ENCODE measurements at regions not wholly inside any gene's neighbourhood (a gene's known extent, or its start where the extent isn't known, plus 50 kb on each side); places are given as distances from the start of the nearest gene placed in this dataset.

DNA sequence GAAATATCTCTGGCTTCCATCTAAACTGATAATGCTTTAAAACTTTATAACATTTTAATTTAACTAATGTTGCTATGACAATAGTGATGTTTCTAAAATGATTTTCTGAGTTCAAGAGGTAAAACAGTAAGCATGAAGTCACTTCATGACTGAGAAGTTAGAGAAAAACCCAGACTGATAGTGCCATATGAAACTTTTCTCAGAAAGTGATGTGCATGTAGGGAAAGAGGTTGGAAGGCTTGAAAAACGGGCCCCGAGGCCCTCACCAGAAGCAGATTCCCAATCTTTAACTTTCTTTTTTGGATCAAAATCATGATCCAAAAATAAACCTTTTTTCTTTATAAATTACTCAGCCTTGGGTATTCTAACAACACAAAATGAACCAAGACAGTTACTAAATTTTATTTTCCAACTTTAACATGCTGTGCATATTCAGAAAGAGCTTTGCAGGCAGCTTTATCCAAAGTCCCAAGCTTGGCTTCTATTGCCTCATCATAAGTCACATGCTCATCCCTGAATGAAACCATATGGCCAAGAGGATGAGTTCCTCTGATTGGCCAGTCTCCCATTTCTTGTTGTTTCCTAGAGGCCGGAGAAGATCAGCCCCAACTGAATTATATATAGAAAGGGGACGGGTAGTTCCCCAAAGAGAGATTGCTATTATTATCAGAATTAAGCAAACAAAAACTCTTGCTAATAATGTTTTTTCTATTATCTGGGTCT, 357.6 kb upstream of the SALL1 start:
- POLR2A ChIA-PET (ENCODE audit: partially characterized antibody), result no interaction called here
- H3K4me1 ChIP-seq (ENCODE audit: insufficient read depth, low read length), result no peaks in the 10 kb centered on the region
- H3K36me3 ChIP-seq (ENCODE audit: insufficient read depth, low read length), result no peaks in the 10 kb centered on the region
- no peaks in the 10 kb centered on the region for H3K4me1 Mint-ChIP-seq
- no peak overlapping the region for H3K27ac ChIP-seq (ENCODE audit: low read depth, low read length)
- CTCF ChIA-PET (ENCODE audit: partially characterized antibody), result interaction anchor here (0.6 kb wide), 1 partner anchor 13 kb away, joined by 3 read pairs; no protein-coding TSS in a partner anchor
- DNase-seq, result no peak
- H3K27me3 ChIP-seq (ENCODE audit: insufficient read depth, low read length), result no peaks in the 10 kb centered on the region
- no peaks in the 10 kb centered on the region for H3K36me3 Mint-ChIP-seq
- no peaks in the 10 kb centered on the region for H3K27me3 Mint-ChIP-seq
- H3K27ac Mint-ChIP-seq, result no peak overlapping the region
- intact Hi-C loops (cut with micrococcal nuclease), result no loop called here
- peaks cover 4 to 34% (median 10%) of the 10 kb centered on the region in 8 donors for H3K9me3 Mint-ChIP-seq
- no peak overlapping the region for H3K4me3 ChIP-seq (ENCODE audit: low read length in 2 of 2)
- no peaks in the 10 kb centered on the region for H3K9me3 ChIP-seq (ENCODE audit: control insufficient read depth in 1 of 2, low read length in 2 of 2)
- H3K4me3 Mint-ChIP-seq, result no peak overlapping the region

DNA sequence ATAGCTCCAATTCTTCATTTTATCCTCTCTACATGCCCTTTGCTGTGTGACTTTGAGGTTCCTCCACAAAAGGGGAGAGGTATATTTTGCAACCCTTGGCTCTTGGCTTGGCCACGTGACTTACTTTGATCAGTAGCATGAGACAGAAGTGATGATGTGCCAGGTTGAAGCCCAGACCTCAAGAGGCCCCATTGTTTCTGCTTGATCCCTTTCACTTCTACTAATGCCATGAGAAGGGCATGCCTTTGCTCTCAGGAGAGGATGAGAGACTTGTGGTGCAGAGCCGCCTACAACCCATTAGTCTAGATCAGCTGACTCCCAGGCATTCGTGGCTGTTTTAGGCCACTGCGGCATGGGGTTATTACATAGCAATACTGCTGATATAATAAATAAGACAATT, 356.2 kb upstream of the SALL1 start:
- no peaks in the 10 kb centered on the region for H3K27me3 Mint-ChIP-seq
- H3K27ac ChIP-seq (ENCODE audit: low read depth, low read length), result no peak overlapping the region
- H3K27me3 ChIP-seq (ENCODE audit: insufficient read depth, low read length), result no peaks in the 10 kb centered on the region
- no peaks in the 10 kb centered on the region for H3K9me3 ChIP-seq (ENCODE audit: control insufficient read depth in 1 of 2, low read length in 2 of 2)
- peaks cover 2 to 25% (median 7%) of the 10 kb centered on the region in 8 donors for H3K9me3 Mint-ChIP-seq
- H3K4me1 ChIP-seq (ENCODE audit: insufficient read depth, low read length), result no peaks in the 10 kb centered on the region
- ChIA-PET POLR2A (ENCODE audit: partially characterized antibody) (no interaction called here), CTCF (ENCODE audit: partially characterized antibody) (no interaction called here)
- no peak overlapping the region for H3K27ac Mint-ChIP-seq
- intact Hi-C loops (cut with micrococcal nuclease), result no loop called here
- DNase-seq, result no peak
- no peaks in the 10 kb centered on the region for H3K36me3 Mint-ChIP-seq
- no peak overlapping the region for H3K4me3 Mint-ChIP-seq
- H3K36me3 ChIP-seq (ENCODE audit: insufficient read depth, low read length), result no peaks in the 10 kb centered on the region
- no peak overlapping the region for H3K4me3 ChIP-seq (ENCODE audit: low read length in 2 of 2)
- no peaks in the 10 kb centered on the region for H3K4me1 Mint-ChIP-seq

DNA sequence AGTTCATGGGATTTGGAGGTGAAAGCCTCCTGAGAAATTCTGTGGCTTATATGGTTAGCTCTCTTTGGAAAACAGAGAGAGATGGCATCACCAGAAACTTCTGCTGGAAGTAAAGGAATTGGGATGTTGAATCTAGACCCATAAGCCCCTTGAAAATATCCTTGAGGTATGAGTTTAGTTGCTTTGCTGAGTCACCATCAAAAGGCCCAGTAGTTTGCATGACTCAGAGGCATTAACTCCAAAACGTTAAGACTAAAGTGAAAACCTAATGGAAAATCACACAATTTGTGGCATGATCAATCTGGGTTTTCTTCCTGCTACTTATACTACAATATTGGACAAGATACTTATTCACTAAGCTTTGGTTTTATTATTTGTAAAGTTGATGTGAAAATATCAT, 349.2 kb upstream of the SALL1 start:
- no peaks in the 10 kb centered on the region for H3K36me3 ChIP-seq (ENCODE audit: insufficient read depth, low read length)
- no peak overlapping the region for H3K27ac ChIP-seq (ENCODE audit: low read depth, low read length)
- Mint-ChIP-seq H3K4me1 (no peaks in the 10 kb centered on the region), H3K9me3 (peaks cover 0 to 10% (median 4%) of the 10 kb centered on the region in 8 donors), H3K36me3 (no peaks in the 10 kb centered on the region), H3K27me3 (no peaks in the 10 kb centered on the region), H3K4me3 (no peak overlapping the region), H3K27ac (no peak overlapping the region)
- intact Hi-C loops (cut with micrococcal nuclease), result no loop called here
- no peaks in the 10 kb centered on the region for H3K9me3 ChIP-seq (ENCODE audit: control insufficient read depth in 1 of 2, low read length in 2 of 2)
- POLR2A ChIA-PET (ENCODE audit: partially characterized antibody), result no interaction called here
- no peak for DNase-seq
- H3K4me1 ChIP-seq (ENCODE audit: insufficient read depth, low read length), result no peaks in the 10 kb centered on the region
- no peaks in the 10 kb centered on the region for H3K27me3 ChIP-seq (ENCODE audit: insufficient read depth, low read length)
- CTCF ChIA-PET (ENCODE audit: partially characterized antibody), result no interaction called here
- H3K4me3 ChIP-seq (ENCODE audit: low read length in 2 of 2), result no peak overlapping the region

- no peak for DNase-seq
- H3K27me3 ChIP-seq (ENCODE audit: insufficient read depth, low read length), result no peaks in the 10 kb centered on the region
- Mint-ChIP-seq H3K9me3 (peaks cover 0 to 10% (median 6%) of the 10 kb centered on the region in 8 donors), H3K4me1 (no peaks in the 10 kb centered on the region), H3K4me3 (no peak overlapping the region), H3K27me3 (no peaks in the 10 kb centered on the region), H3K36me3 (no peaks in the 10 kb centered on the region), H3K27ac (no peak overlapping the region)
- H3K27ac ChIP-seq (ENCODE audit: low read depth, low read length), result no peak overlapping the region
- no peaks in the 10 kb centered on the region for H3K36me3 ChIP-seq (ENCODE audit: insufficient read depth, low read length)
- intact Hi-C loops (cut with micrococcal nuclease), result no loop called here
- H3K4me3 ChIP-seq (ENCODE audit: low read length in 2 of 2), result no peak overlapping the region
- POLR2A ChIA-PET (ENCODE audit: partially characterized antibody), result no interaction called here
- CTCF ChIA-PET (ENCODE audit: partially characterized antibody), result no interaction called here
- no peaks in the 10 kb centered on the region for H3K9me3 ChIP-seq (ENCODE audit: control insufficient read depth in 1 of 2, low read length in 2 of 2)
- H3K4me1 ChIP-seq (ENCODE audit: insufficient read depth, low read length), result no peaks in the 10 kb centered on the region
Measured at GRCh38 chr16:51497541-51498211, 346.6 kb upstream of the SALL1 start.

DNA sequence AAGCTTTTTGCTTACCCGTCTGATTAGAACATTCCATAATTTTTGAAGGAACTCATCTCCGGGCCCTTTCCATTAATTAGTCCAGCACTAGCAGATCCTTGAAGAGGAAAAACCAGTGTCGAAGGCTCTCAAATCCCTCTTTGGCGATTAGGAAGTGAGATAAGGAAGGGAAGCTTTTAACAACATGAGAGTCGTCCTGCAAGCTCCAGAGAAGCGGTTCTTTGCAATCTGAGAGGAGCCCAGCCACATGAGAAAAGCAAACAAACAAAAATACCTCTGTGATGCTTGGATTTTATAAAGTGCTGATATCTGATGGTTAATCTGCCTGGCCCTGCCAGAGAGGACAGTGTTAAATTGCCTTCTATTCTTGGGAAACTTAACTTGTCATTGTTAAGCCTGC, 339.8 kb upstream of the SALL1 start:
- Mint-ChIP-seq H3K36me3 (no peaks in the 10 kb centered on the region), H3K27ac (no peak overlapping the region), H3K4me1 (no peaks in the 10 kb centered on the region), H3K4me3 (no peak overlapping the region), H3K27me3 (no peaks in the 10 kb centered on the region), H3K9me3 (peaks cover 0 to 14% (median 8%) of the 10 kb centered on the region in 8 donors)
- ChIA-PET CTCF (ENCODE audit: partially characterized antibody) (no interaction called here), POLR2A (ENCODE audit: partially characterized antibody) (no interaction called here)
- Histone ChIP-seq H3K4me3 (ENCODE audit: low read length in 2 of 2) (no peak overlapping the region), H3K4me1 (ENCODE audit: insufficient read depth, low read length) (no peaks in the 10 kb centered on the region), H3K9me3 (ENCODE audit: control insufficient read depth in 1 of 2, low read length in 2 of 2) (no peaks in the 10 kb centered on the region), H3K36me3 (ENCODE audit: insufficient read depth, low read length) (no peaks in the 10 kb centered on the region), H3K27ac (ENCODE audit: low read depth, low read length) (no peak overlapping the region), H3K27me3 (ENCODE audit: insufficient read depth, low read length) (no peaks in the 10 kb centered on the region)
- DNase-seq, result no peak
- intact Hi-C loops (cut with micrococcal nuclease), result no loop called here

GRCh38 chr16:51487880-51488279, 336.8 kb upstream of the SALL1 start:
- Mint-ChIP-seq H3K27me3 (no peaks in the 10 kb centered on the region), H3K9me3 (peaks cover 3 to 27% (median 13%) of the 10 kb centered on the region in 8 donors), H3K4me3 (no peak overlapping the region), H3K4me1 (no peaks in the 10 kb centered on the region), H3K36me3 (no peaks in the 10 kb centered on the region), H3K27ac (no peak overlapping the region)
- no peaks in the 10 kb centered on the region for H3K4me1 ChIP-seq (ENCODE audit: insufficient read depth, low read length)
- no peaks in the 10 kb centered on the region for H3K9me3 ChIP-seq (ENCODE audit: control insufficient read depth in 1 of 2, low read length in 2 of 2)
- intact Hi-C loops (cut with micrococcal nuclease), result no loop called here
- H3K36me3 ChIP-seq (ENCODE audit: insufficient read depth, low read length), result no peaks in the 10 kb centered on the region
- no peaks in the 10 kb centered on the region for H3K27me3 ChIP-seq (ENCODE audit: insufficient read depth, low read length)
- no peak overlapping the region for H3K4me3 ChIP-seq (ENCODE audit: low read length in 2 of 2)
- ChIA-PET POLR2A (ENCODE audit: partially characterized antibody) (no interaction called here), CTCF (ENCODE audit: partially characterized antibody) (no interaction called here)
- no peak overlapping the region for H3K27ac ChIP-seq (ENCODE audit: low read depth, low read length)
- DNase-seq, result no peak

DNA sequence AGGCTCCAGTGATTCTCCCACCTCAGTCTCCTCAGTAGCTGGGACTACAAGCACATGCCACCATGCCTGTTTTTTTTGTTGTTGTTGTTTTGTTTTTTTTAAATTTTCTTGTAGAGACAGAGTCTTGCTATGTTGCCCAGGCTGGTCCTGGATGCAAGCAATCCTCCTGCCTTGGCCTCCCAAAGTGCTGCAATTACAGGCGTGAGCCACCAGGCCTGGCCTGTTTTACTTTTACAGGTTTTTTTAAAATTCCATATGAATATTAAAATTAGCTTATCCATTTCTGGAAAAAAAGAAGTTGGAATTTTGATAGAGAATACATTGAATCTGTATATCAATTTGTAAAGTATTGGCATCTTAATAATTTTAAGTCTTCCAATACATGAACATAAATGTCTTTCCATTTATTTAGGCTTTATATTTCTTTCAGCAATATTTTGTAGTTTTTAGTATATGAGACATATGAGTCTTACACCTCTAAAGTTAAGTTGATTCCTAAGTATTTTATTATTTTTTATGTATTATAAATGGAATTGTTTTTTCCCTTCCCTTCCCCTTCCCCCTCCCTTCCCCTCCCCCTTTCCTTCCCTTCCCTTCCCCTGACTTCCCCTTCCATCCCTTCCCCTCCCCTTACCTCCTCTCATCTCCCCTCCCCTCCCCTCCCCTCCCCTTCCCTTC, 323.5 kb upstream of the SALL1 start:
- intact Hi-C loops (cut with micrococcal nuclease), result no loop called here
- no peaks in the 10 kb centered on the region for H3K4me1 ChIP-seq (ENCODE audit: insufficient read depth, low read length)
- H3K27ac ChIP-seq (ENCODE audit: low read depth, low read length), result no peak overlapping the region
- no peaks in the 10 kb centered on the region for H3K9me3 ChIP-seq (ENCODE audit: control insufficient read depth in 1 of 2, low read length in 2 of 2)
- ChIA-PET POLR2A (ENCODE audit: partially characterized antibody) (no interaction called here), CTCF (ENCODE audit: partially characterized antibody) (no interaction called here)
- H3K27ac Mint-ChIP-seq, result no peak overlapping the region
- no peaks in the 10 kb centered on the region for H3K4me1 Mint-ChIP-seq
- H3K4me3 Mint-ChIP-seq, result no peak overlapping the region
- H3K4me3 ChIP-seq (ENCODE audit: low read length in 2 of 2), result no peak overlapping the region
- H3K36me3 ChIP-seq (ENCODE audit: insufficient read depth, low read length), result no peaks in the 10 kb centered on the region
- H3K27me3 Mint-ChIP-seq, result no peaks in the 10 kb centered on the region
- H3K27me3 ChIP-seq (ENCODE audit: insufficient read depth, low read length), result no peaks in the 10 kb centered on the region
- peaks cover 0 to 13% (median 6%) of the 10 kb centered on the region in 8 donors for H3K9me3 Mint-ChIP-seq
- no peak for DNase-seq
- H3K36me3 Mint-ChIP-seq, result no peaks in the 10 kb centered on the region

Measured in CD4-positive, alpha-beta memory T cell (primary cell).